Astrocyte (in vitro differentiated cells and primary cell): ENCODE measurements at regions not wholly inside any gene's neighbourhood (a gene's known extent, or its start where the extent isn't known, plus 50 kb on each side); places are given as distances from the start of the nearest gene placed in this dataset.

Experiments used
- CTCF ChIP-seq: IDR thresholded peaks from 2 replicates; pipeline ENCODE4 v1.5.1; 2011; ENCODE audit warnings: low read depth, mild to moderate bottlenecking, inconsistent platforms, low read length, moderate library complexity; ENCODE audit not compliant: insufficient read depth
- EZH2 ChIP-seq: IDR thresholded peaks from 2 replicates; pipeline ENCODE4 v1.6.1; 2012; ENCODE audit warnings: mild to moderate bottlenecking, low read length, inconsistent platforms; ENCODE audit not compliant: insufficient read depth

GRCh38 chr18:29629493-29630036, 1413.0 kb downstream of the DSC3 start:
- TF ChIP-seq CTCF: no peak
- no peak for TF ChIP-seq EZH2
